GM12878 (cell line): ENCODE measurements at regions not wholly inside any gene's neighbourhood (a gene's known extent, or its start where the extent isn't known, plus 50 kb on each side); places are given as distances from the start of the nearest gene placed in this dataset.

Source experiments
- ATF7 ChIP-seq: fragments of 450-650 bp; IDR thresholded peaks from 2 replicates; pipeline ENCODE4 v1.6.1; 2016; ENCODE audit warnings: low read depth, mild to moderate bottlenecking
- FOS ChIP-seq: IDR thresholded peaks from 3 replicates; pipeline ENCODE4 v1.6.1; 2011; ENCODE audit warnings: borderline replicate concordance; ENCODE audit not compliant: insufficient read length; ENCODE audit errors: extremely low read depth
- MTA3 ChIP-seq: IDR thresholded peaks from 2 replicates; pipeline ENCODE4 v1.6.1; 2012; ENCODE audit warnings: low read length, inconsistent platforms, borderline replicate concordance
- NFIC ChIP-seq: IDR thresholded peaks from 2 replicates; pipeline ENCODE4 v1.6.1; 2012; ENCODE audit warnings: low read depth, mild to moderate bottlenecking, inconsistent platforms, low read length, moderate library complexity
- NRF1 ChIP-seq: conservative IDR thresholded peaks from 2 replicates; pipeline ENCODE4 v1.6.1; 2011; ENCODE audit warnings: mild to moderate bottlenecking, low read depth, low read length, improper control_type of control experiment
- POLR2AphosphoS5 ChIP-seq: IDR thresholded peaks from 2 replicates; pipeline ENCODE4 v1.6.1; 2011; ENCODE audit warnings: mild to moderate bottlenecking, low read length, inconsistent platforms
- SMC3 ChIP-seq: IDR thresholded peaks from 2 replicates; pipeline ENCODE4 v1.6.1; 2011; ENCODE audit warnings: low read length, improper control_type of control experiment, borderline replicate concordance
- SUZ12 ChIP-seq: fragments of 200-600 bp; sonication (generic); IDR thresholded peaks from one replicate; pipeline ENCODE4 v1.6.1; 2018; ENCODE audit warnings: antibody characterized with exemption, mild to moderate bottlenecking; ENCODE audit not compliant: unreplicated experiment
- YY1 ChIP-seq: IDR thresholded peaks from 2 replicates; pipeline ENCODE4 v1.6.1; 2011; ENCODE audit warnings: low read depth, mild to moderate bottlenecking, low read length
- ZBED1 ChIP-seq: IDR thresholded peaks from 2 replicates; pipeline ENCODE4 v1.6.1; 2016; ENCODE audit warnings: borderline replicate concordance
- TF ChIP-seq, protein P1 (sequence below), 3 experiments: IDR thresholded peaks in 2 of 3; conservative IDR thresholded peaks in 1 of 3; 2 replicates each; pipeline ENCODE4 v1.5.1; 2011; ENCODE audit warnings: low read depth in 3 of 3, low read length in 3 of 3, mild to moderate bottlenecking in 3 of 3, control low read depth in 2 of 3, moderate library complexity in 2 of 3, inconsistent platforms in 1 of 3, mixed read lengths in 1 of 3; ENCODE audit not compliant: control insufficient read depth in 2 of 3, insufficient read depth in 1 of 3; ENCODE audit errors: extremely low read depth in 1 of 3
- TF ChIP-seq, protein P2 (sequence below): IDR thresholded peaks from 2 replicates; pipeline ENCODE4 v1.6.1; 2012; ENCODE audit warnings: low read depth, low read length, improper control_type of control experiment

DNA sequence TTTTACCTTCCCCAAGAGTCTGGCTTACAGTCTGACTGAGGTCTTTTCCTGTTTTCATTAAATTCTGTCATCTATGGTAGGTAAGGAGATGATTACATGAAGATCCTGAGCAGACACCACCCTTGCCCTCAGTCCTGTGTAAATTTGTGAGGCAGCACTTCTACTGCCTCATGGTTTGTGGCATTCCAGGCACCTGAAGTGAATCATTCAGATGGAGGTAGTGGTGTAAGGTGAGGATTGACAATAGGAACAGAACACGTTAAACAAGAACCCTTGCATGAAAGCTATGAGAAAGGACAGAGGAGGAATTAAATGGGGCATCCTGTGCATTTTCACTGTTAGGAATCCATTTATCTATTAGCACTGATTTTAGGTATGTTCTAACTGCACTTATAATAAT is 618.6 kb downstream of the TLL1 start:
- no peak for TF ChIP-seq ZBED1
- TF ChIP-seq, protein P1, sequence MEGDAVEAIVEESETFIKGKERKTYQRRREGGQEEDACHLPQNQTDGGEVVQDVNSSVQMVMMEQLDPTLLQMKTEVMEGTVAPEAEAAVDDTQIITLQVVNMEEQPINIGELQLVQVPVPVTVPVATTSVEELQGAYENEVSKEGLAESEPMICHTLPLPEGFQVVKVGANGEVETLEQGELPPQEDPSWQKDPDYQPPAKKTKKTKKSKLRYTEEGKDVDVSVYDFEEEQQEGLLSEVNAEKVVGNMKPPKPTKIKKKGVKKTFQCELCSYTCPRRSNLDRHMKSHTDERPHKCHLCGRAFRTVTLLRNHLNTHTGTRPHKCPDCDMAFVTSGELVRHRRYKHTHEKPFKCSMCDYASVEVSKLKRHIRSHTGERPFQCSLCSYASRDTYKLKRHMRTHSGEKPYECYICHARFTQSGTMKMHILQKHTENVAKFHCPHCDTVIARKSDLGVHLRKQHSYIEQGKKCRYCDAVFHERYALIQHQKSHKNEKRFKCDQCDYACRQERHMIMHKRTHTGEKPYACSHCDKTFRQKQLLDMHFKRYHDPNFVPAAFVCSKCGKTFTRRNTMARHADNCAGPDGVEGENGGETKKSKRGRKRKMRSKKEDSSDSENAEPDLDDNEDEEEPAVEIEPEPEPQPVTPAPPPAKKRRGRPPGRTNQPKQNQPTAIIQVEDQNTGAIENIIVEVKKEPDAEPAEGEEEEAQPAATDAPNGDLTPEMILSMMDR (IDR thresholded peaks at IDR 0.05 in 2 of 3, conservative IDR thresholded peaks at IDR 0.05 in 1 of 3; ENCODE audit: control insufficient read depth in 2 of 3, extremely low read depth in 1 of 3, insufficient read depth in 1 of 3, low read depth in 3 of 3, low read length in 3 of 3) = no peak
- TF ChIP-seq NRF1 = no peak
- TF ChIP-seq POLR2AphosphoS5 = no peak
- no peak for TF ChIP-seq SMC3
- TF ChIP-seq, protein P2, sequence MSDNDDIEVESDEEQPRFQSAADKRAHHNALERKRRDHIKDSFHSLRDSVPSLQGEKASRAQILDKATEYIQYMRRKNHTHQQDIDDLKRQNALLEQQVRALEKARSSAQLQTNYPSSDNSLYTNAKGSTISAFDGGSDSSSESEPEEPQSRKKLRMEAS = no peak
- TF ChIP-seq FOS = no peak
- no peak for TF ChIP-seq NFIC
- no peak for TF ChIP-seq MTA3
- TF ChIP-seq ATF7 = no peak
- TF ChIP-seq SUZ12 = no peak
- TF ChIP-seq YY1 = no peak
